Caco-2 (cell line): ENCODE measurements at regions not wholly inside any gene's neighbourhood (a gene's known extent, or its start where the extent isn't known, plus 50 kb on each side); places are given as distances from the start of the nearest gene placed in this dataset.

Source experiments
- BruUV-seq: library from RNA; stranded (reverse); fragments of 400-500 nt; replicated peaks from 2 replicates; lab custom pipeline; 2021; lab: Mats Ljungman, UMichigan
- CTCF ChIA-PET: fragments of 300-600 bp; sonication (Branson Sonifier 250); formaldehyde crosslinking; loops from one replicate; lab custom pipeline; 2022; ENCODE audit warnings: antibody characterized with exemption; lab: Charles Lee
- POLR2A ChIA-PET: fragments of 300-600 bp; sonication (Branson Sonifier 250); formaldehyde crosslinking; loops from one replicate; lab custom pipeline; 2022; ENCODE audit warnings: antibody characterized with exemption; lab: Charles Lee
- DNase-seq, 2 experiments: peaks; one replicate each; pipeline versions ENCODE4 v3.0.0 to v3.0.0-alpha.2; 2020 to 2022
- H3K27me3 ChIP-seq: replicated peaks from 2 replicates; pipeline ENCODE4 v1.6.0; 2011; ENCODE audit warnings: low read length; ENCODE audit not compliant: control insufficient read depth, insufficient read depth
- H3K36me3 ChIP-seq: 2 replicates; pipeline ENCODE4 v1.5.1; 2011; ENCODE audit warnings: low read length; ENCODE audit not compliant: control insufficient read depth, insufficient read depth
- H3K4me1 ChIP-seq: fragments of 250-450 bp; sonication (Bioruptor Pico); 2 replicates; pipeline ENCODE4 v1.5.1; 2020; ENCODE audit warnings: mild to moderate bottlenecking
- H3K4me3 ChIP-seq: 2 replicates; pipeline ENCODE4 v1.5.1; 2011; ENCODE audit warnings: low read depth, mild to moderate bottlenecking, control low read depth, low read length
- H3K9me3 ChIP-seq: fragments of 250-450 bp; sonication (Bioruptor Pico); 2 replicates; pipeline ENCODE4 v1.5.1; 2020; ENCODE audit warnings: mild to moderate bottlenecking, moderate library complexity
- H3K27ac Mint-ChIP-seq: one replicate; pipeline ENCODE4 v1.8.0; 2022; ENCODE audit warnings: mixed read lengths; ENCODE audit not compliant: unreplicated experiment
- H3K27me3 Mint-ChIP-seq: one replicate; pipeline ENCODE4 v1.8.0; 2022; ENCODE audit warnings: mixed read lengths; ENCODE audit not compliant: insufficient read depth, unreplicated experiment
- H3K36me3 Mint-ChIP-seq: one replicate; pipeline ENCODE4 v1.8.0; 2022; ENCODE audit warnings: mild to moderate bottlenecking, mixed read lengths; ENCODE audit not compliant: insufficient read depth, unreplicated experiment
- H3K4me1 Mint-ChIP-seq: one replicate; pipeline ENCODE4 v1.8.0; 2022; ENCODE audit warnings: low read depth, mixed read lengths; ENCODE audit not compliant: unreplicated experiment
- H3K4me3 Mint-ChIP-seq: one replicate; pipeline ENCODE4 v1.8.0; 2022; ENCODE audit warnings: mild to moderate bottlenecking, moderate library complexity, mixed read lengths; ENCODE audit not compliant: unreplicated experiment
- H3K9me3 Mint-ChIP-seq: one replicate; pipeline ENCODE4 v1.8.0; 2022; ENCODE audit warnings: mixed read lengths; ENCODE audit not compliant: unreplicated experiment
- intact Hi-C: fragments of 100-400 bp; cut with micrococcal nuclease; formaldehyde crosslinking; loops from one replicate; pipeline ENCODE4 v1.10.0; 2022; ENCODE audit not compliant: unreplicated experiment
- TF ChIP-seq, protein P1 (sequence below), 2 experiments: fragments of 200-600 bp in 1 of 2; IDR thresholded peaks; 1 replicate in 1 of 2; 2 replicates in 1 of 2; pipeline versions ENCODE4 v1.5.1 to v1.8.0; 2011 to 2022; ENCODE audit warnings: antibody characterized with exemption in 1 of 2, control low read depth in 1 of 2, inconsistent platforms in 1 of 2, low read depth in 1 of 2, low read length in 1 of 2, mild to moderate bottlenecking in 1 of 2, moderate library complexity in 1 of 2; ENCODE audit not compliant: insufficient read depth in 1 of 2, severe bottlenecking in 1 of 2, unreplicated experiment in 1 of 2

DNA sequence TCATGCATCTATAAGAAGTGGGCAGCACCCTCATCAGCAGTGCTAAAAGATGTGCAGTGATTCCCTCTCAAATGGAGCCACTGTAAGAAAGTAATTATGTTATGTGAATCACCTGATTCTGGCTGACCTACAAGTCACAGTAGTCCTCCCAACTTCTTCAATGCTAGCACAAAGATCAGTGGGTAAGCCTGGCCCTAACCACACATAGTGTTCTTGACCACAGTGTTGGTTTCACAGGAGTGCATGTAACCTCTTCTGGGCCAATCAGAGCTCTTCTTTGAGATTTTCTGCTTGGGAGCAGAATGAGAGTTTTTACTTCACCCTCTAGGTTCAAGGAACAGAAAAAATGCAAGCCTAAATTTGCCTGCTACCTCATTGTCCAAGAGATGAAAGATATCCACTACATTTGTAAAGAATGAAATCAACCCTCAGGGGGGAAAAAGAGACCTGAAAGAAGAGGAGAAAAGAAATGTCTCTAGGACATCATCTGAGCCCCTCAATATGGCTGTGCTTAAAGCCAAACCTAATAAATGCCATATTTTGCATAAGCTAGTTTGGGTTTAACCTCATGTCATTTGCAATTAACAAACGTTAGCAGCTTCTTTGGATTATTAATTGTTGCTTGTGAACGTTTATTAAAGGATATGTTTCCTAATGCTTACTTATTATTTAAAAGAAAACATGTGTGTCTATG lies 65.3 kb upstream of the ADRB2 start:
- Histone ChIP-seq H3K36me3 (no peaks in the 10 kb centered on the region), H3K4me1 (no peaks in the 10 kb centered on the region), H3K27me3 (no peaks in the 10 kb centered on the region; the same call in 1 of the 2 replicates), H3K4me3 (no peak overlapping the region), H3K9me3 (no peaks in the 10 kb centered on the region)
- TF ChIP-seq, protein P1, sequence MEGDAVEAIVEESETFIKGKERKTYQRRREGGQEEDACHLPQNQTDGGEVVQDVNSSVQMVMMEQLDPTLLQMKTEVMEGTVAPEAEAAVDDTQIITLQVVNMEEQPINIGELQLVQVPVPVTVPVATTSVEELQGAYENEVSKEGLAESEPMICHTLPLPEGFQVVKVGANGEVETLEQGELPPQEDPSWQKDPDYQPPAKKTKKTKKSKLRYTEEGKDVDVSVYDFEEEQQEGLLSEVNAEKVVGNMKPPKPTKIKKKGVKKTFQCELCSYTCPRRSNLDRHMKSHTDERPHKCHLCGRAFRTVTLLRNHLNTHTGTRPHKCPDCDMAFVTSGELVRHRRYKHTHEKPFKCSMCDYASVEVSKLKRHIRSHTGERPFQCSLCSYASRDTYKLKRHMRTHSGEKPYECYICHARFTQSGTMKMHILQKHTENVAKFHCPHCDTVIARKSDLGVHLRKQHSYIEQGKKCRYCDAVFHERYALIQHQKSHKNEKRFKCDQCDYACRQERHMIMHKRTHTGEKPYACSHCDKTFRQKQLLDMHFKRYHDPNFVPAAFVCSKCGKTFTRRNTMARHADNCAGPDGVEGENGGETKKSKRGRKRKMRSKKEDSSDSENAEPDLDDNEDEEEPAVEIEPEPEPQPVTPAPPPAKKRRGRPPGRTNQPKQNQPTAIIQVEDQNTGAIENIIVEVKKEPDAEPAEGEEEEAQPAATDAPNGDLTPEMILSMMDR (IDR thresholded peaks at IDR 0.05; ENCODE audit: insufficient read depth in 1 of 2, low read depth in 1 of 2, low read length in 1 of 2, severe bottlenecking in 1 of 2, unreplicated experiment in 1 of 2) = no peak
- Mint-ChIP-seq H3K27ac (no peak overlapping the region), H3K27me3 (peaks cover 14% of the 10 kb centered on the region), H3K4me3 (no peak overlapping the region), H3K4me1 (no peaks in the 10 kb centered on the region), H3K36me3 (no peaks in the 10 kb centered on the region), H3K9me3 (peaks cover 10% of the 10 kb centered on the region)
- CTCF ChIA-PET = no interaction called here
- intact Hi-C loops = no loop called here
- BruUV-seq = no TSS peak
- POLR2A ChIA-PET = no interaction called here
- DNase-seq = no peak

DNA sequence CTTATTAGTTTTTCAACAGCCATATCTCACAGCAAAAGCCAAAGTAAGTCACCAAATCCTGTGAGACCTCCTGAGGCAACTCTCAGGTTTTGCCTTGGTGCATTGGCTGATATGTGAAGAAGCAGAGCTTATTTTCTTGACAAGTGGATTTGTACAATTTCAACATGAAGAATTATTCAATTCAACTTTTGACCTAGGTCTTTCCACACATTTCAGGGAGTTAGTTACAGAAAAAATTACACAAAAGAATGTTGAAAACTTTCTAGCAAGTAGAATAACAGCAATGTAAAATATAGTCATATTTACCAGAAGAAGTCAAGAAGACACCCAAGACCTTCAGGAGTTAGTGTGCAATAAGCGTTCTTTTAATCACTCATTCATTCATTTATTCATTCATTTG lies 62.4 kb upstream of the ADRB2 start:
- Histone ChIP-seq H3K36me3 (no peaks in the 10 kb centered on the region), H3K4me1 (no peaks in the 10 kb centered on the region), H3K4me3 (no peak overlapping the region), H3K27me3 (no peaks in the 10 kb centered on the region; the same call in 1 of the 2 replicates), H3K9me3 (no peaks in the 10 kb centered on the region)
- Mint-ChIP-seq H3K36me3 (no peaks in the 10 kb centered on the region), H3K27me3 (peaks cover 15% of the 10 kb centered on the region), H3K4me1 (no peaks in the 10 kb centered on the region), H3K27ac (no peak overlapping the region), H3K4me3 (no peak overlapping the region), H3K9me3 (no peaks in the 10 kb centered on the region)
- POLR2A ChIA-PET = no interaction called here
- CTCF ChIA-PET = no interaction called here
- TF ChIP-seq, protein P1 (IDR thresholded peaks at IDR 0.05; ENCODE audit: insufficient read depth in 1 of 2, low read depth in 1 of 2, low read length in 1 of 2, severe bottlenecking in 1 of 2, unreplicated experiment in 1 of 2) = no peak
- no peak for DNase-seq
- BruUV-seq = no TSS peak
- intact Hi-C loops = no loop called here

DNA sequence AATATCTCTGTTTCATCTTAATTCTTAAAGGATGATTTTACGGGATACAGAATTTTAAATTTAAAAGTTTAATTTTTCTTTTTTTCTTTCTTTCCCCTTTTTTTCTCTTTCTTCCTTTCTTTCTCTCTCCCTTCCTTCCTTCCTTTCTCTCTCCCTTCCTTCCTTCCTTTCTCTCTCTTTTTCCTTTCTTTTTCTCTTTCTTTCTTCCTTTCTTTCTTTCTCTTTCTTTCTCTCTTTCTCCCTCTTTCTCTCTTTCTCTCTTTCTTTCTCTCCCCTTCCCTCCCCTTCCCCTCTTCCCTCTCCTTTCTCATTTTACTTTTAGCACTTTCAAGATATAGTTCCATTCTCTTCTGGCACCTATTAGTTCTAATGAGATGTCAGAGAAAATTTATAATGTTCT lies 61.4 kb upstream of the ADRB2 start:
- H3K4me1 Mint-ChIP-seq = no peaks in the 10 kb centered on the region
- TF ChIP-seq, protein P1 (IDR thresholded peaks at IDR 0.05; ENCODE audit: insufficient read depth in 1 of 2, low read depth in 1 of 2, low read length in 1 of 2, severe bottlenecking in 1 of 2, unreplicated experiment in 1 of 2) = no peak
- ChIA-PET CTCF (interaction anchor here (0.7 kb wide), 1 partner anchor 77 kb away, joined by 3 read pairs; no protein-coding TSS in a partner anchor), POLR2A (no interaction called here)
- H3K27me3 Mint-ChIP-seq = peaks cover 15% of the 10 kb centered on the region
- no peak overlapping the region for H3K27ac Mint-ChIP-seq
- no peak for DNase-seq
- BruUV-seq = no TSS peak
- Histone ChIP-seq H3K4me3 (no peak overlapping the region), H3K27me3 (no peaks in the 10 kb centered on the region), H3K9me3 (no peaks in the 10 kb centered on the region), H3K4me1 (no peaks in the 10 kb centered on the region), H3K36me3 (no peaks in the 10 kb centered on the region)
- no peak overlapping the region for H3K4me3 Mint-ChIP-seq
- H3K36me3 Mint-ChIP-seq = no peaks in the 10 kb centered on the region
- H3K9me3 Mint-ChIP-seq = no peaks in the 10 kb centered on the region
- intact Hi-C loops = no loop called here
